ENCODE measurements at regions not wholly inside any gene's neighbourhood (a gene's known extent, or its start where the extent isn't known, plus 50 kb on each side); places are given as distances from the start of the nearest gene placed in this dataset.
"Not testable (repeated sequence)": the region's sequence is repeated elsewhere in the genome, so short reads cannot be mapped to it uniquely, and the experiment has no call there.

- H3K27ac Mint-ChIP-seq (ENCODE audit: unreplicated experiment); BruUV-seq (replicated peaks); H3K4me1 Mint-ChIP-seq (ENCODE audit: low read depth, unreplicated experiment); H3K9me3 Mint-ChIP-seq (ENCODE audit: low read depth, unreplicated experiment); H3K27me3 Mint-ChIP-seq (ENCODE audit: unreplicated experiment); H3K36me3 Mint-ChIP-seq (ENCODE audit: insufficient read depth, unreplicated experiment); H3K4me3 Mint-ChIP-seq (ENCODE audit: low read depth, unreplicated experiment); intact Hi-C loops (cut with micrococcal nuclease; ENCODE audit: unreplicated experiment); CTCF ChIA-PET: not testable (repeated sequence)
- TF ChIP-seq CTCF (IDR thresholded peaks at IDR 0.05; ENCODE audit: unreplicated experiment) = peak; percentile 76
- peak; percentile 98 for DNase-seq
These were observed 136.6 kb downstream of the FOXD4L6 start for GRCh38 chr9:40991741-40992471.

- intact Hi-C loops (cut with micrococcal nuclease; ENCODE audit: unreplicated experiment); H3K36me3 Mint-ChIP-seq (ENCODE audit: insufficient read depth, unreplicated experiment); H3K27me3 Mint-ChIP-seq (ENCODE audit: unreplicated experiment); DNase-seq; H3K4me1 Mint-ChIP-seq (ENCODE audit: low read depth, unreplicated experiment); H3K27ac Mint-ChIP-seq (ENCODE audit: unreplicated experiment); H3K9me3 Mint-ChIP-seq (ENCODE audit: low read depth, unreplicated experiment); H3K4me3 Mint-ChIP-seq (ENCODE audit: low read depth, unreplicated experiment); CTCF ChIA-PET: not testable (repeated sequence)
- BruUV-seq (replicated peaks) = TSS peak; percentile 40
These were observed 137.3 kb downstream of the FOXD4L6 start for GRCh38 chr9:40991100-40991740.

GRCh38 chr9:40986332-40986731 is 142.1 kb downstream of the FOXD4L6 start:
- H3K9me3 Mint-ChIP-seq (ENCODE audit: low read depth, unreplicated experiment); H3K27me3 Mint-ChIP-seq (ENCODE audit: unreplicated experiment); CTCF ChIA-PET; H3K27ac Mint-ChIP-seq (ENCODE audit: unreplicated experiment); BruUV-seq (replicated peaks); intact Hi-C loops (cut with micrococcal nuclease; ENCODE audit: unreplicated experiment); H3K36me3 Mint-ChIP-seq (ENCODE audit: insufficient read depth, unreplicated experiment); DNase-seq; H3K4me1 Mint-ChIP-seq (ENCODE audit: low read depth, unreplicated experiment); H3K4me3 Mint-ChIP-seq (ENCODE audit: low read depth, unreplicated experiment): not testable (repeated sequence)

- H3K9me3 Mint-ChIP-seq (ENCODE audit: low read depth, unreplicated experiment); BruUV-seq (replicated peaks); H3K4me1 Mint-ChIP-seq (ENCODE audit: low read depth, unreplicated experiment); H3K27ac Mint-ChIP-seq (ENCODE audit: unreplicated experiment); H3K4me3 Mint-ChIP-seq (ENCODE audit: low read depth, unreplicated experiment); H3K36me3 Mint-ChIP-seq (ENCODE audit: insufficient read depth, unreplicated experiment); DNase-seq; H3K27me3 Mint-ChIP-seq (ENCODE audit: unreplicated experiment); intact Hi-C loops (cut with micrococcal nuclease; ENCODE audit: unreplicated experiment); CTCF ChIA-PET: not testable (repeated sequence)
These were observed 153.1 kb downstream of the FOXD4L6 start for GRCh38 chr9:40975351-40975750.

- CTCF ChIA-PET; BruUV-seq (replicated peaks); intact Hi-C loops (cut with micrococcal nuclease; ENCODE audit: unreplicated experiment); H3K27ac Mint-ChIP-seq (ENCODE audit: unreplicated experiment); H3K4me3 Mint-ChIP-seq (ENCODE audit: low read depth, unreplicated experiment); DNase-seq; H3K4me1 Mint-ChIP-seq (ENCODE audit: low read depth, unreplicated experiment); H3K36me3 Mint-ChIP-seq (ENCODE audit: insufficient read depth, unreplicated experiment); H3K27me3 Mint-ChIP-seq (ENCODE audit: unreplicated experiment); H3K9me3 Mint-ChIP-seq (ENCODE audit: low read depth, unreplicated experiment): not testable (repeated sequence)
These were observed 153.6 kb downstream of the FOXD4L6 start for GRCh38 chr9:40974912-40975311.

- H3K4me1 Mint-ChIP-seq (ENCODE audit: low read depth, unreplicated experiment); CTCF ChIA-PET; H3K27me3 Mint-ChIP-seq (ENCODE audit: unreplicated experiment); H3K4me3 Mint-ChIP-seq (ENCODE audit: low read depth, unreplicated experiment); intact Hi-C loops (cut with micrococcal nuclease; ENCODE audit: unreplicated experiment); BruUV-seq (replicated peaks); H3K9me3 Mint-ChIP-seq (ENCODE audit: low read depth, unreplicated experiment); H3K36me3 Mint-ChIP-seq (ENCODE audit: insufficient read depth, unreplicated experiment); DNase-seq; H3K27ac Mint-ChIP-seq (ENCODE audit: unreplicated experiment): not testable (repeated sequence)
These were observed 156.7 kb downstream of the FOXD4L6 start for GRCh38 chr9:40971773-40972172.
